H9 (cell line): ENCODE measurements at regions not wholly inside any gene's neighbourhood (a gene's known extent, or its start where the extent isn't known, plus 50 kb on each side); places are given as distances from the start of the nearest gene placed in this dataset.

Source experiments
- DNase-seq: peaks from one replicate; pipeline ENCODE4 v3.0.0-alpha.2; 2017
- H2AFZ ChIP-seq: one replicate; pipeline ENCODE4 v1.6.1; 2013; ENCODE audit warnings: mild to moderate bottlenecking, low read length, control low read depth, moderate library complexity
- H2AK5ac ChIP-seq: 2 replicates; pipeline ENCODE4 v1.6.1; 2013; ENCODE audit warnings: low read length, control low read depth, mixed read lengths; ENCODE audit not compliant: insufficient read length
- H2BK120ac ChIP-seq: one replicate; pipeline ENCODE4 v1.6.1; 2013; ENCODE audit warnings: low read depth, mild to moderate bottlenecking, low read length, control low read depth, inconsistent platforms; ENCODE audit not compliant: poor library complexity, severe bottlenecking
- H2BK12ac ChIP-seq: 2 replicates; pipeline ENCODE4 v1.6.1; 2013; ENCODE audit warnings: low read length, control low read depth, mixed read lengths, low read depth; ENCODE audit not compliant: insufficient read length
- H2BK15ac ChIP-seq: 2 replicates; pipeline ENCODE4 v1.6.1; 2013; ENCODE audit warnings: low read depth, low read length, control low read depth
- H2BK20ac ChIP-seq: one replicate; pipeline ENCODE4 v1.6.1; 2013; ENCODE audit warnings: low read depth, mild to moderate bottlenecking, low read length, control low read depth, inconsistent platforms; ENCODE audit not compliant: poor library complexity, severe bottlenecking
- H2BK5ac ChIP-seq: 2 replicates; pipeline ENCODE4 v1.6.1; 2013; ENCODE audit warnings: low read length, control low read depth, mixed read lengths; ENCODE audit not compliant: insufficient read length
- H3K14ac ChIP-seq: 2 replicates; pipeline ENCODE4 v1.6.1; 2013; ENCODE audit warnings: low read length, control low read depth; ENCODE audit not compliant: insufficient read depth
- H3K18ac ChIP-seq: 2 replicates; pipeline ENCODE4 v1.6.1; 2013; ENCODE audit warnings: low read depth, mild to moderate bottlenecking, mixed read lengths, low read length, control low read depth; ENCODE audit not compliant: insufficient read length
- H3K23ac ChIP-seq: 2 replicates; pipeline ENCODE4 v1.6.1; 2013; ENCODE audit warnings: low read length, control low read depth, mixed read lengths, low read depth; ENCODE audit not compliant: insufficient read length
- H3K23me2 ChIP-seq: 2 replicates; pipeline ENCODE4 v1.6.1; 2013; ENCODE audit warnings: low read depth, mild to moderate bottlenecking, mixed read lengths, low read length, control low read depth; ENCODE audit not compliant: insufficient read length, poor library complexity, severe bottlenecking
- H3K27ac ChIP-seq: 2 replicates; pipeline ENCODE4 v1.5.1; 2013; ENCODE audit warnings: low read length, control low read depth, mixed read lengths, low read depth; ENCODE audit not compliant: insufficient read length
- H3K27me3 ChIP-seq: 2 replicates; pipeline ENCODE4 v1.6.1; 2013; ENCODE audit warnings: low read length, control low read depth, inconsistent platforms; ENCODE audit not compliant: insufficient read depth
- H3K4ac ChIP-seq: 2 replicates; pipeline ENCODE4 v1.6.1; 2013; ENCODE audit warnings: low read depth, mild to moderate bottlenecking, control low read depth, inconsistent platforms, low read length, moderate library complexity
- H3K4me1 ChIP-seq: 2 replicates; pipeline ENCODE4 v1.6.1; 2013; ENCODE audit warnings: low read length, control low read depth, inconsistent platforms; ENCODE audit not compliant: insufficient read depth
- H3K4me2 ChIP-seq: 2 replicates; pipeline ENCODE4 v1.6.1; 2013; ENCODE audit warnings: low read length, control low read depth, mixed read lengths; ENCODE audit not compliant: insufficient read length, insufficient read depth
- H3K56ac ChIP-seq: 2 replicates; pipeline ENCODE4 v1.6.1; 2013; ENCODE audit warnings: low read depth, mild to moderate bottlenecking, mixed read lengths, low read length, control low read depth; ENCODE audit not compliant: insufficient read length
- H3K79me1 ChIP-seq: 2 replicates; pipeline ENCODE4 v1.6.1; 2013; ENCODE audit warnings: low read depth, mild to moderate bottlenecking, moderate library complexity, low read length, control low read depth, inconsistent platforms; ENCODE audit not compliant: insufficient read depth, poor library complexity, severe bottlenecking
- H3K79me2 ChIP-seq: 2 replicates; pipeline ENCODE4 v1.6.1; 2013; ENCODE audit warnings: low read length, control low read depth, inconsistent platforms; ENCODE audit not compliant: insufficient read depth
- H3K9ac ChIP-seq: 2 replicates; pipeline ENCODE4 v1.6.1; 2013; ENCODE audit warnings: low read length, control low read depth, mixed read lengths; ENCODE audit not compliant: insufficient read length; ENCODE audit errors: extremely low read depth
- H3K9me3 ChIP-seq: one replicate; pipeline ENCODE4 v1.6.1; 2013; ENCODE audit warnings: low read depth, low read length, inconsistent platforms; ENCODE audit not compliant: control insufficient read depth
- H3T11ph ChIP-seq: one replicate; pipeline ENCODE4 v1.6.1; 2013; ENCODE audit warnings: mild to moderate bottlenecking, low read length, control low read depth, inconsistent platforms
- H4K20me1 ChIP-seq: one replicate; pipeline ENCODE4 v1.6.1; 2013; ENCODE audit not compliant: control insufficient read depth, insufficient read length, insufficient read depth
- H4K5ac ChIP-seq: 2 replicates; pipeline ENCODE4 v1.6.1; 2013; ENCODE audit warnings: low read depth, mild to moderate bottlenecking, mixed read lengths, low read length, control low read depth; ENCODE audit not compliant: insufficient read length
- H4K8ac ChIP-seq: replicated peaks from 2 replicates; pipeline ENCODE4 v1.6.1; 2013; ENCODE audit warnings: low read length, control low read depth, mixed read lengths, low read depth; ENCODE audit not compliant: insufficient read length
- H4K91ac ChIP-seq: 2 replicates; pipeline ENCODE4 v1.6.1; 2013; ENCODE audit warnings: low read depth, mild to moderate bottlenecking, moderate library complexity, mixed read lengths, low read length, control low read depth; ENCODE audit not compliant: insufficient read length
- H3K27ac Mint-ChIP-seq, 3 experiments: 2 replicates in 2 of 3; 3 replicates in 1 of 3; pipeline ENCODE4 v1.8.0; 2020 to 2021; ENCODE audit warnings: mixed read lengths in 3 of 3, mild to moderate bottlenecking in 1 of 3, moderate library complexity in 1 of 3
- H3K27me3 Mint-ChIP-seq: 2 replicates; pipeline ENCODE4 v1.8.0; 2021; ENCODE audit warnings: low read depth, mild to moderate bottlenecking, moderate library complexity, mixed read lengths
- H3K36me3 Mint-ChIP-seq, 3 experiments: 2 replicates in 2 of 3; 3 replicates in 1 of 3; pipeline ENCODE4 v1.8.0; 2020 to 2021; ENCODE audit warnings: low read depth in 3 of 3, mixed read lengths in 3 of 3; ENCODE audit not compliant: insufficient read depth in 1 of 3
- H3K4me1 Mint-ChIP-seq, 2 experiments: 2 replicates each; pipeline ENCODE4 v1.8.0; 2020; ENCODE audit warnings: mixed read lengths in 2 of 2
- H3K4me3 Mint-ChIP-seq, 2 experiments: 2 replicates in 1 of 2; 3 replicates in 1 of 2; pipeline ENCODE4 v1.8.0; 2020 to 2021; ENCODE audit warnings: mild to moderate bottlenecking in 2 of 2, mixed read lengths in 2 of 2, moderate library complexity in 1 of 2
- H3K9me3 Mint-ChIP-seq, 2 experiments: 2 replicates in 1 of 2; 3 replicates in 1 of 2; pipeline ENCODE4 v1.8.0; 2020; ENCODE audit warnings: mild to moderate bottlenecking in 2 of 2, mixed read lengths in 2 of 2, moderate library complexity in 1 of 2
- WGBS: extraction: QIAGEN DNeasy Blood & Tissue Kit; methylation state at CpG from one replicate; pipeline ENCODE4 v1.1.7; 2013; ENCODE audit warnings: missing lambda C conversion rate, low lambda C conversion rate, mixed read lengths; ENCODE audit not compliant: insufficient read length; ENCODE audit errors: extremely low coverage; 5-methylcytosine and 5-hydroxymethylcytosine counted together
- TF ChIP-seq, protein P1 (sequence below): fragments of 200-600 bp; sonication (generic); conservative IDR thresholded peaks from 3 replicates; pipeline ENCODE4 v1.8.0; 2021; ENCODE audit warnings: antibody characterized with exemption, mild to moderate bottlenecking

DNA sequence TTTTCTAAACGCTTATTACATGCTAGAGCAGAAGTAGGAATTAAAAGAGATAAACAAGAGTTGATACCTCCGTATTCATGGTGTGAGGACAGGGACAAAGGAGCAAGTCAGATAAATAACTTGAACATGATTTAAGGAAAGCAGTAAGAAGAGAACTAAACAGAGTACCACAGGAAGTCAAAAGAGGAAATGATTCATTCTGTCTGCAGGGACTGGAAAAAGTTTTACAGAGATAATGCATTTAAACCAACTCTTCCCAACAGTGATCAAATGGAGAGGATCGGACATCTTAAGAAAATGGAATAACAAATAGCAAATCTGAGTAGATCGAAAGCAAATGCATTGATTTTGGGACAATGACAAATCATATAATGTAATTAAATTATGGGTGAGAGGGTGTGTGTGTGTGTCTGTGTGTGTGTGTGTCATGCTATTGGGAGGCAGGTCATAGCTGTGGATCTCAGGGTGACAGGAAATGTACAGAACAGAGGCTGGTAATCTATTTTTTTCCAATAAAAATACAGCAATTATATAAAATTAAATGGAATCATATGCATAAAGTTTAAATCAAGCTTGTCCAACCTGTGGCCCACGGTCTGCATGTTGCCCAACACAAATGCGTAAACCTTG is 113.4 kb downstream of the MC4R start:
- Histone ChIP-seq H2AFZ (no peak overlapping the region), H2BK5ac (no peak overlapping the region), H4K91ac (no peak overlapping the region), H3K9ac (no peak overlapping the region), H3K4me2 (no peak overlapping the region), H2BK20ac (no peak overlapping the region), H3K56ac (no peak overlapping the region), H2BK15ac (no peak overlapping the region), H2AK5ac (no peak overlapping the region), H3K27me3 (no peaks in the 10 kb centered on the region), H3K27ac (no peak overlapping the region), H2BK120ac (no peak overlapping the region), H3K23me2 (no peaks in the 10 kb centered on the region), H3K18ac (no peak overlapping the region), H3K4me1 (no peaks in the 10 kb centered on the region), H3K23ac (no peak overlapping the region), H3K79me1 (no peaks in the 10 kb centered on the region), H3K14ac (no peak overlapping the region), H4K5ac (no peak overlapping the region), H4K20me1 (no peaks in the 10 kb centered on the region), H3K4ac (no peak overlapping the region), H4K8ac (no peak overlapping the region), H3T11ph (no peak overlapping the region), H2BK12ac (no peak overlapping the region), H3K9me3 (no peaks in the 10 kb centered on the region), H3K79me2 (no peaks in the 10 kb centered on the region)
- TF ChIP-seq, protein P1, sequence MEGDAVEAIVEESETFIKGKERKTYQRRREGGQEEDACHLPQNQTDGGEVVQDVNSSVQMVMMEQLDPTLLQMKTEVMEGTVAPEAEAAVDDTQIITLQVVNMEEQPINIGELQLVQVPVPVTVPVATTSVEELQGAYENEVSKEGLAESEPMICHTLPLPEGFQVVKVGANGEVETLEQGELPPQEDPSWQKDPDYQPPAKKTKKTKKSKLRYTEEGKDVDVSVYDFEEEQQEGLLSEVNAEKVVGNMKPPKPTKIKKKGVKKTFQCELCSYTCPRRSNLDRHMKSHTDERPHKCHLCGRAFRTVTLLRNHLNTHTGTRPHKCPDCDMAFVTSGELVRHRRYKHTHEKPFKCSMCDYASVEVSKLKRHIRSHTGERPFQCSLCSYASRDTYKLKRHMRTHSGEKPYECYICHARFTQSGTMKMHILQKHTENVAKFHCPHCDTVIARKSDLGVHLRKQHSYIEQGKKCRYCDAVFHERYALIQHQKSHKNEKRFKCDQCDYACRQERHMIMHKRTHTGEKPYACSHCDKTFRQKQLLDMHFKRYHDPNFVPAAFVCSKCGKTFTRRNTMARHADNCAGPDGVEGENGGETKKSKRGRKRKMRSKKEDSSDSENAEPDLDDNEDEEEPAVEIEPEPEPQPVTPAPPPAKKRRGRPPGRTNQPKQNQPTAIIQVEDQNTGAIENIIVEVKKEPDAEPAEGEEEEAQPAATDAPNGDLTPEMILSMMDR = no peak
- no CpG with 5 or more reads among the region's 6 CpGs for WGBS
- Mint-ChIP-seq H3K27ac (no peak overlapping the region), H3K36me3 (no peaks in the 10 kb centered on the region), H3K4me1 (no peaks in the 10 kb centered on the region), H3K4me3 (no peak overlapping the region), H3K9me3 (no peaks in the 10 kb centered on the region), H3K27me3 (no peaks in the 10 kb centered on the region)
- no peak for DNase-seq
